ENCODE measurements at regions not wholly inside any gene's neighbourhood (a gene's known extent, or its start where the extent isn't known, plus 50 kb on each side); places are given as distances from the start of the nearest gene placed in this dataset.
"Not testable (repeated sequence)": the region's sequence is repeated elsewhere in the genome, so short reads cannot be mapped to it uniquely, and the experiment has no call there.

DNA sequence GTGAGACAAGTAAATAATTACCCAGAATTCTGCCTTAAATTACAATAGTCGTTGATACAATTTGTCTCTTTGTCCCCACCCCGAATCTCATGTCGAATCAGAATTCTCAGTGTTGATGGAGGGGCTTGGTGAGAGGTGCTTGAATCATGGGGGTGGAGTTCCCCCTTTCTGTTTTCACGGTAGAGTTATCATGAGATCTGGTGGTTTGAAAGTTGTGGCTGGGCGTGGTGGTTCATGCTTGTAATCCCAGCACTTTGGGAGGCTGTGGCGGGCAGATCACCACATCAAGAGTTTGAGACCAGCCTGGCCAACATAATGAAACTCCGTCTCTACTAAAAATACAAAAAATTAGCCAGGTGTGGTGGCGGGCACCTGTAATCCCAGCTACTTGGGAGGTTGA is 75.0 kb upstream of the GNAQ start:
- peak; percentile 58 to 63 for ATAC-seq
- not testable (repeated sequence) for H3K4me3 Mint-ChIP-seq; DNase-seq; H3K27me3 Mint-ChIP-seq (ENCODE audit: low read depth); H3K36me3 Mint-ChIP-seq (ENCODE audit: insufficient read depth)
- peaks cover 24% of the 10 kb centered on the region for H3K4me1 Mint-ChIP-seq (ENCODE audit: low read depth)
- H3K9me3 Mint-ChIP-seq, result peaks cover 17% of the 10 kb centered on the region

DNA sequence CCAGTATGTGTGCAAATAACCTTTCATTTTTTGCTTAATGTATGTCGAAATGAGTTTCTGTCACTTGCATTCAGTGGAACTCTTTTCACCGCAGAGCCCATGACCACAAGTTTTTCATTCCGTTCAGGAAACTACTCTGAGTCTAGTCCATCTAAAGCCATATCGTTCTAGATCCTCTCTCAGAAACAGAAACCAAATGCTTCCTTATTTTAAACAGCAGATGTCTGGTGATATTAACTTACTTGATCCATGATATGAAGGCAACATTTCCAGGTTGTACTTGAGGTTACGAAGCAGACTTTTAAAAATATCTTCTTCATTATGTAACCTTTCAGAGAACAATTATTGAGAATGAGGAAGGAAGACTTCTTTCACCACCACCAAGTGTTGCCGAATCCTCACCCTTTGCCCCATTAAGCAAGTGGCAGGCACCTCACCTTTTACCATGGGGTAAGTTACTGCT is 72.4 kb upstream of the GNAQ start:
- H3K9me3 Mint-ChIP-seq, result peaks cover 19% of the 10 kb centered on the region
- no peaks in the 10 kb centered on the region for H3K27me3 Mint-ChIP-seq (ENCODE audit: low read depth)
- ATAC-seq (peak; percentile 41 to 58), DNase-seq (no peak)
- H3K4me3 Mint-ChIP-seq, result no peak overlapping the region
- peaks cover 24% of the 10 kb centered on the region for H3K4me1 Mint-ChIP-seq (ENCODE audit: low read depth)
- H3K36me3 Mint-ChIP-seq (ENCODE audit: insufficient read depth), result peaks cover 3% of the 10 kb centered on the region

DNA sequence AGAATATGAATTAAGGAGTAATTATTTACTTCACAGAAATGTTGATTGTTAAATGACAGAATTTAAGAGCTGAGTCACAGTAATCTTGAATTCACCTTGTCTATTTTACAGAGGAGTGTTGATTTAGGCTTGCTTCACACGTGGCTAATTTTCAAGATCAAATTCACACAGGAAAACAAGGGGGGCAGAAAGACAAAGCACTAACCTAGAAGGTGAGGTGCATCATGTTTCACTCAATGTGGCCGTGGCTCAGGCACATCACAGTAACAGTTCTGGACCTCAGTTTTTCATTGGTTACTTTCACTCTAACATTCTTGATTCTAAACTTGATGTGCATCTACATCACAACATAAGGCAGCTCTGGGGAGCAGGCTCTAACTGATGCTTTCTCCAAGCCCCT is 69.6 kb upstream of the GNAQ start:
- no peak for DNase-seq
- peaks cover 3% of the 10 kb centered on the region for H3K9me3 Mint-ChIP-seq
- peaks cover 2% of the 10 kb centered on the region for H3K36me3 Mint-ChIP-seq (ENCODE audit: insufficient read depth)
- H3K4me3 Mint-ChIP-seq, result no peak overlapping the region
- ATAC-seq, result no peak
- peaks cover 20% of the 10 kb centered on the region for H3K4me1 Mint-ChIP-seq (ENCODE audit: low read depth)
- H3K27me3 Mint-ChIP-seq (ENCODE audit: low read depth), result no peaks in the 10 kb centered on the region

DNA sequence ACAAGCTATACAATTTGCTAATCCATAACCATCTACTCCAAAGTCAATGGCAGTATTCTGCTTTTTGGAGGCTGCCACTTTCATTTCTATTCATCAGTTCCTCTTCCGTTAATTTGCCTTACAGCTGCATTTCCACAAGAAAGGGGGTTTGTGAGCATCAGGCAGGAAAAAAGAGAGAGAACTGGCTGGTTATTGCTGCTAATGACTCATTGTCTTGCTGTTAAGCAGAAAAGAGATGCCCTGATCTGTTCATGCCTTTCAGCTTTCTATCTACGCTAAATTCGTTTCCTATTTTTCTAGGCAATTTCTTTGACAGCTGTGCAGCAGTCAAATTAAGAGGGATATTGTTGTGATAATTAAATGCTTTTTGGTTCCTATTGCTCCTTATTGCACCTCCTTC is 65.9 kb upstream of the GNAQ start:
- Mint-ChIP-seq H3K27me3 (ENCODE audit: low read depth) (no peaks in the 10 kb centered on the region), H3K4me1 (ENCODE audit: low read depth) (peaks cover 6% of the 10 kb centered on the region), H3K36me3 (ENCODE audit: insufficient read depth) (peaks cover 2% of the 10 kb centered on the region), H3K9me3 (peaks cover 3% of the 10 kb centered on the region), H3K4me3 (no peak overlapping the region)
- no peak for DNase-seq
- ATAC-seq, result no peak

DNA sequence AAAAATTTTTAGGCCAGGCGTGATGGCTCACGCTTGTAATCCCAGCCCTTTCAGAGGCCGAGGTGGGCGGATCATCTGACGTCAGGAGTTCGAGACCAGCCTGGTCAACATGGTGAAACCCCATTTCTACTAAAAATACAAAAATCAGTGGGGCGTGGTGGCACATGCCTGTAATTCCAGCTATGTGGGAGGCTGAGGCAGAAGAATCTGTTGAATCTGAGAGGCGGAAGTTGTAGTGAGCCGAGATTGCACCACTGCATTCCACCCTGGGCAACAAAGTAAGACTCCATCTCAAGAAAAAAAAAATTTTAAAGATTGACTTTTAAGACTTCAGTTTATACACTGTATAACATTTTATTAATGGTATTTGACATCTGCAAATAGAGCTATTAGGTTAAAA is 60.1 kb upstream of the GNAQ start:
- no peak for ATAC-seq
- H3K4me1 Mint-ChIP-seq (ENCODE audit: low read depth), result no peaks in the 10 kb centered on the region
- H3K27me3 Mint-ChIP-seq (ENCODE audit: low read depth), result no peaks in the 10 kb centered on the region
- DNase-seq, result no peak
- H3K36me3 Mint-ChIP-seq (ENCODE audit: insufficient read depth), result no peaks in the 10 kb centered on the region
- H3K4me3 Mint-ChIP-seq, result no peak overlapping the region
- H3K9me3 Mint-ChIP-seq, result no peaks in the 10 kb centered on the region

DNA sequence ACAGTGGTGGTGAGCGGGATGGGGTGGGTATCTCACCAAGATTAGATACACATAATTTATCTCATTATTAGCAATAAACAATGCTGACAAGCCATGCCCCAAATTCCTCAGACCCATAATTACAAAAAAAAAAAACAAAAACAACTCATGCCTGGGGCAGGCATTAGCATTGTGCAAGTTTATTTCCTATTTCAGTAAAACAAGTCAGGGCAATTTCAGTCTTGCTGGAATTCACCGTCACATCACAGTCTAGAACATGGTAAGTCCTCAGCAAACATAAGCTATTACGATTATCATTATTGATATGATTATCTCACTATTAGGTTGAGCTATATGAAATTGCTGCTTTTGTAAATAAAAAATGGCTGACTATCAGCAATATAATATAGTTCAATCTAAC is 57.5 kb upstream of the GNAQ start:
- Mint-ChIP-seq H3K27me3 (ENCODE audit: low read depth) (no peaks in the 10 kb centered on the region), H3K9me3 (peaks cover 8% of the 10 kb centered on the region), H3K4me1 (ENCODE audit: low read depth) (no peaks in the 10 kb centered on the region), H3K36me3 (ENCODE audit: insufficient read depth) (peaks cover 3% of the 10 kb centered on the region), H3K4me3 (no peak overlapping the region)
- DNase-seq, result no peak
- no peak for ATAC-seq

DNA sequence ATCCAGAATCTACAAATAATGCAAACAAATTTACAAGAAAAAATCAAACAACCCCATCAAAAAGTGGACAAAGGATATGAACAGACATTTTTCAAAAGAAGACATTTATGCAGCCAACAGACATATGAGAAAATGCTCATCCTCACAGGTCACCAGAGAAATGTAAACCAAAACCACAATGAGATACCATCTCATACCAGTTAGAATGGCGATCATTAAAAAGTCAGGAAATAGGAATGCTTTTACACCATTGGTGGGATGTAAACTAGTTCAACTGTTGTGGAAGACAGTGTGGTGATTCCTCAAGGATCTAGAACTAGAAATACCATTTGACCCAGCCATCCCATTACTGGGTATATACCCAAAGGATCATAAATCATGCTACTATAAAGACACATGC is 56.6 kb upstream of the GNAQ start:
- not testable (repeated sequence) for H3K4me3 Mint-ChIP-seq; H3K9me3 Mint-ChIP-seq; ATAC-seq; H3K27me3 Mint-ChIP-seq (ENCODE audit: low read depth); H3K4me1 Mint-ChIP-seq (ENCODE audit: low read depth); H3K36me3 Mint-ChIP-seq (ENCODE audit: insufficient read depth); DNase-seq
